Stimulated activated CD4-positive, alpha-beta T cell treated with anti-CD3 and anti-CD28 coated beads, Interleukin-15, amount 100 ng/mL, for 48 hours (primary cell): ENCODE measurements at regions not wholly inside any gene's neighbourhood (a gene's known extent, or its start where the extent isn't known, plus 50 kb on each side); places are given as distances from the start of the nearest gene placed in this dataset.
A peak's percentile ranks its signal among the peaks of the same experiment; 100 is the strongest.
"Not testable (repeated sequence)": the region's sequence is repeated elsewhere in the genome, so short reads cannot be mapped to it uniquely, and the experiment has no call there.

ENCODE experiments used
- DNase-seq, 2 donors: peaks; one replicate each; pipeline ENCODE4 v3.0.0-alpha.2; 2020; ENCODE audit warnings: low read depth in 2 of 2

GRCh38 chr12:59517522-59517921 lies 78.3 kb upstream of the SLC16A7 start:
- DNase-seq = no peak

GRCh38 chr12:59500915-59501314 lies 94.9 kb upstream of the SLC16A7 start:
- DNase-seq = no peak

- no peak for DNase-seq
These were observed 95.5 kb upstream of the SLC16A7 start for GRCh38 chr12:59500335-59500734.

- no peak for DNase-seq
These were observed 96.1 kb upstream of the SLC16A7 start for GRCh38 chr12:59499774-59500173.

- DNase-seq = no peak
These were observed 101.2 kb upstream of the SLC16A7 start for GRCh38 chr12:59494617-59495016.

- DNase-seq = no peak
These were observed 104.0 kb upstream of the SLC16A7 start for GRCh38 chr12:59491877-59492276.

GRCh38 chr12:59486827-59487226 lies 109.0 kb upstream of the SLC16A7 start:
- no peak for DNase-seq

- DNase-seq = no peak
These were observed 111.3 kb upstream of the SLC16A7 start for GRCh38 chr12:59484575-59484974.

- not testable (repeated sequence) for DNase-seq
These were observed 121.6 kb upstream of the SLC16A7 start for GRCh38 chr12:59474236-59474635.

GRCh38 chr12:59472273-59472672 lies 123.6 kb upstream of the SLC16A7 start:
- DNase-seq = no peak

- no peak for DNase-seq
These were observed 135.7 kb upstream of the SLC16A7 start for GRCh38 chr12:59459966-59460660.

GRCh38 chr12:59453475-59453874 lies 142.4 kb upstream of the SLC16A7 start:
- no peak for DNase-seq

GRCh38 chr12:59452746-59453145 lies 143.1 kb upstream of the SLC16A7 start:
- no peak for DNase-seq

GRCh38 chr12:59452259-59452658 lies 143.6 kb upstream of the SLC16A7 start:
- DNase-seq = no peak

- DNase-seq = no peak
These were observed 149.7 kb upstream of the SLC16A7 start for GRCh38 chr12:59446116-59446515.

GRCh38 chr12:59444932-59445331 lies 150.9 kb upstream of the SLC16A7 start:
- peak in 1 of 2 donors; percentile 0 for DNase-seq

- no peak for DNase-seq
These were observed 163.8 kb upstream of the SLC16A7 start for GRCh38 chr12:59432057-59432456.

GRCh38 chr12:59431266-59431665 lies 164.6 kb upstream of the SLC16A7 start:
- DNase-seq = no peak

GRCh38 chr12:59429766-59430165 lies 166.1 kb upstream of the SLC16A7 start:
- DNase-seq = no peak

- no peak for DNase-seq
These were observed 170.0 kb upstream of the SLC16A7 start for GRCh38 chr12:59425798-59426197.

GRCh38 chr12:59424666-59425065 lies 171.2 kb upstream of the SLC16A7 start:
- not testable (repeated sequence) for DNase-seq

- no peak for DNase-seq
These were observed 181.8 kb upstream of the SLC16A7 start for GRCh38 chr12:59414051-59414450.

- DNase-seq = no peak
These were observed 187.4 kb upstream of the SLC16A7 start for GRCh38 chr12:59408431-59408830.

- DNase-seq = no peak
These were observed 188.0 kb upstream of the SLC16A7 start for GRCh38 chr12:59407799-59408198.
